ENCODE measurements at regions not wholly inside any gene's neighbourhood (a gene's known extent, or its start where the extent isn't known, plus 50 kb on each side); places are given as distances from the start of the nearest gene placed in this dataset.

DNA sequence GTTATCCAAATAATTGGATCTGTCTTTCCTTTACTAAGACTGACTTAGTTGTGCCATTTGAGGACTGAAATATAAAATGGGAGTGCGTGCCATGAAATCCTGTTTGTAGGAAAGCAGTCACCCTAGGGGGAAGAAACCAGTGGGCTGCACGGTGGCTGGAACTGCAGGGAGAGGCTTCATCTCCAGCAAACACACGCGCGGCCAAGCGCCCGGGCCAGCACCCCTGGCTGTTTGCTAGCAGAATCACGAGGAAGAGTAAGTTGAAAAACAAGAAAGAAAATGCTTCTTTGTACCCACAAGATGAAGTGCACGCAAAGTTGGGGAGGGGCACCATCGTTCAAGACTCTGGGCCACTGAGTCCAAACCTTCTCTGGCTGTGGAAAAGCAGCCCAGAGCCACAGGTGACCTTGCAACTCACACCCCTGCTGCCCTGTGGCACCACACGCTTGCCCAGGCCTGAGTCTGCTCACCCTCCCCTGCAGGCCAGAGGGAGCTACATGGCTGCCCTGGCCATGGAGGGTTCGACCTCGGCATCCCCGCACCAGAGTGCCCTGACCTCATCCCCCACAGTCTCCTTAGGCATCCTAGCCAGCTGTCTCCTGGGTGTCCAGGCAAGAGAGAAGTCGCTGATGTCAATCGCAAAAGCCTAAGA is 55.2 kb downstream of the IRX2 start:
- no peaks in the 10 kb centered on the region for H3K4me1 ChIP-seq
- H3K9ac ChIP-seq, result no peak overlapping the region
- no peaks in the 10 kb centered on the region for H4K20me1 ChIP-seq
- peaks cover 46% of the 10 kb centered on the region for H3K9me3 ChIP-seq
- no peak overlapping the region for H3K27ac ChIP-seq
- TF ChIP-seq Cebpa-rat (IDR thresholded peaks at IDR 0.05), result no peak
- no peaks in the 10 kb centered on the region for H3K27me3 ChIP-seq
- no peak overlapping the region for H3K4me3 ChIP-seq
- no peaks in the 10 kb centered on the region for H3K36me3 ChIP-seq
- no peak overlapping the region for H3K4me2 ChIP-seq

DNA sequence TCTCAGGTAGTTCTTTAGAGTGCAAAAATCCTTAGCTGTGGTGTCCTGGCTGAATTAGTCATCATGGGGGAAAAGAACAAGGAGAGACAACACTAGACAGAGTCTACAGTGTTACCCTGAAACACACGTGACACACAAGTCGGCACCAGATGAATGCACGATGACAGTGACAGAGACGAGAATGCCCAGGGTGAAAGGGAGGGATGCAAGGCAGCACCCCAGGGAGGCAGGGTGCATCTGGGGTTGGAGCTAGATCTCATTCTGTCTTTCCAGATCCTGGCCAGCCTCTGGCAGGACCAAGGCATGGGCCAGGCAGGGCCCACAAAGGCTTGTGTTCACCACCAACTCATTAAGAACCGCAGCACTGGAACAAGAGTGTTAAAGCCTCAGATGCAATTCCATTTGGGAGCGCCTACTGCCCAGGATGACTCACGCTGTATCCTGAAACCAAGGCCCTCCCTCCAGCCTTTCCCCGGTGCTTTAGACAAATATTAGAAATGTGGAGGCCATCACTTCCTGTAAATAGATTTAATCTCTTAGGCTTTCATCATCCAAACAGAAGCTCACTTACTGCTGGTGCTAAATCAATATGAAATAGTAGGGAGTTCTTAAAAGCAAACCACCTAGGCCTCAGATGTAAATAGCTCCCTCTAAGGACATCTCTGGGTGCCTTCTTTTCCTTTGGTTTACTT is 56.1 kb downstream of the IRX2 start:
- no peak for TF ChIP-seq Cebpa-rat (IDR thresholded peaks at IDR 0.05)
- no peaks in the 10 kb centered on the region for H3K27me3 ChIP-seq
- peaks cover 55% of the 10 kb centered on the region for H3K9me3 ChIP-seq
- no peaks in the 10 kb centered on the region for H4K20me1 ChIP-seq
- no peaks in the 10 kb centered on the region for H3K4me1 ChIP-seq
- H3K4me2 ChIP-seq, result no peak overlapping the region
- H3K9ac ChIP-seq, result no peak overlapping the region
- H3K4me3 ChIP-seq, result no peak overlapping the region
- no peaks in the 10 kb centered on the region for H3K36me3 ChIP-seq
- H3K27ac ChIP-seq, result no peak overlapping the region

DNA sequence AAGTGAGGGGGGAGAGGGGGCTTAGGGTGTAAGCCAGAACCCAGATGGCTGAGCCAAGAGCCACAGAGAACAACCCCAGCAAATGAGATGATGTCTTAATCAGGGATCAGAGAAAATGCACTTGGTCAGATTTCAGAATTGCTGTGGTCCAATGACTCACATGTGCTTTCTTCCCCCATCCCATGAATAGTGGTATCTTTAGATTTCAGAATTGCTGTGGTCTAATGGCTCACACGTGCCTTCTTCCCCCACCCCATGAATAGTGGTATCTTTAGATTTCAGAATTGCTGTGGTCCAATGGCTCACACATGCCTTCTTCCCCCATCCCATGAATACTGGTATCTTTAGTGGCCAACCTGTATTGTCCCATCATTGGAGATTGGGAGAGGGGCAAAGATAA is 59.9 kb downstream of the IRX2 start:
- Histone ChIP-seq H3K27me3 (no peaks in the 10 kb centered on the region), H3K36me3 (no peaks in the 10 kb centered on the region), H3K4me1 (peaks cover 27% of the 10 kb centered on the region), H3K4me3 (no peak overlapping the region), H3K4me2 (no peak overlapping the region), H3K9ac (no peak overlapping the region), H3K27ac (no peak overlapping the region), H3K9me3 (peaks cover 59% of the 10 kb centered on the region), H4K20me1 (no peaks in the 10 kb centered on the region)
- TF ChIP-seq Cebpa-rat (IDR thresholded peaks at IDR 0.05), result no peak

DNA sequence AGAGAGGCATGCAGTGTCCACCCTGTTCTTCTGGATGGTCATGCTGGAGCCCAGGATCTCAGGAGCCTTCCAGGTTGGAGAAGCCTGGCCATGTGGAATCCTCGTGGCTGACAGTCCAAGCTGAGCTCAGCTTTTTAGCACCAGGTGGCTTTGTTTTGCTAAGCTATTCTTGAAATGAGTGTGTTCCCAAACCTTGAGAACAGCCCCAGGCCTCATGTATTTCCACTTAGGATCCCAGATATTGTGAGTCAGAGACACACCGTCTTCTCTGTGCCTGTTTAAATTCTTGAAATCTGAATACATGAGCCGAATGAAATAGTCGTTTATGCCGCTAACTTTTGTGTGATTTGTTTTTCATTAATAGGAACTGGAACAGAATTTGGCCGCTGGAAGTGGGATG is 61.2 kb downstream of the IRX2 start:
- TF ChIP-seq Cebpa-rat (IDR thresholded peaks at IDR 0.05), result no peak
- Histone ChIP-seq H3K4me3 (no peak overlapping the region), H3K4me2 (no peak overlapping the region), H4K20me1 (no peaks in the 10 kb centered on the region), H3K9ac (no peak overlapping the region), H3K4me1 (peaks cover 31% of the 10 kb centered on the region), H3K36me3 (no peaks in the 10 kb centered on the region), H3K27me3 (no peaks in the 10 kb centered on the region), H3K9me3 (peaks cover 53% of the 10 kb centered on the region), H3K27ac (no peak overlapping the region)

DNA sequence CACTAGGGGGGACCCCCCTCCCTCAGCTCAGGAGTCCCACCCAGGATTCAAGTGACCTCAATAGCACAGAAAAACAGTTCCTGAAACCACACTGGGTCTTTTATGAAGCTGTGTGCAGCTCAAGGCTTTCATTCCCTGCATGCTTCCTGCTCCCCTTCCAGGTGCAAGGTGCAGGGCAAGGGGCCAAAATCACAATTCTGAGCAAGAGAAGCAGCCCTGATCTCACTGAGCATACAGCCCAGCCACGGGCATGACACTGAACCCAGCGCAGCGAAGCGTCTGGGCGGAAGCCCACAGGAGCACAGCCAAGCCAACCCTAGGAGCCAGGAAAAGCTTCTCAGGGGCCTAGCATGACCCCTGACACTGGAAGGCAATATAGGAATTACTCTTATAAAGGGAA is 62.9 kb downstream of the IRX2 start:
- Histone ChIP-seq H3K4me3 (no peak overlapping the region), H4K20me1 (no peaks in the 10 kb centered on the region), H3K4me2 (peak overlapping the region; percentile 78), H3K36me3 (no peaks in the 10 kb centered on the region), H3K9me3 (peaks cover 36% of the 10 kb centered on the region), H3K27me3 (no peaks in the 10 kb centered on the region), H3K4me1 (peaks cover 31% of the 10 kb centered on the region), H3K9ac (no peak overlapping the region), H3K27ac (peak overlapping the region; percentile 39; the same call in 1 of the 2 replicates)
- no peak for TF ChIP-seq Cebpa-rat (IDR thresholded peaks at IDR 0.05)

DNA sequence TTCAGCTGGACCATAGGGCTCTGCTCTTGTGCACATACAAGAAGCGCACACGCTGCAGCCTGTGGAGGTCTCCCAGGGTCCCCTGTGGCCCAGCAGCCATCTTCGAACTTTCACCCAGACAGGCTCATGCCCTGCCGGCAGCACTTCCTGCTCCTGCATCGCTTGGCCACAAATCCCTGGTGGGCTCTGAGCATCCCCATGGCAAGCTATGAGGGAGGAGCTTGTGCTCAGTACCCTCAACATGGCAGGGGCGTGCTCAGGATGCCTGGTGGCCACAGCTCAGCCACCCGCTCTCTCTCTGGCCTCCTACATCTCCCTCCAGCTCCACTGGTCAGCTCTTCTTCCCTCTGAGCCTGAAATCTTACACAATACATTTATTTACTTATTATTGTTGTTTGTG is 63.7 kb downstream of the IRX2 start:
- no peak for TF ChIP-seq Cebpa-rat (IDR thresholded peaks at IDR 0.05)
- peak overlapping the region; percentile 39 for H3K27ac ChIP-seq
- H3K9ac ChIP-seq, result no peak overlapping the region
- H3K36me3 ChIP-seq, result no peaks in the 10 kb centered on the region
- H4K20me1 ChIP-seq, result no peaks in the 10 kb centered on the region
- peak overlapping the region; percentile 78 for H3K4me2 ChIP-seq
- peaks cover 31% of the 10 kb centered on the region for H3K4me1 ChIP-seq
- no peak overlapping the region; the same call in 1 of the 2 replicates for H3K4me3 ChIP-seq
- no peaks in the 10 kb centered on the region for H3K27me3 ChIP-seq
- peaks cover 28% of the 10 kb centered on the region for H3K9me3 ChIP-seq

DNA sequence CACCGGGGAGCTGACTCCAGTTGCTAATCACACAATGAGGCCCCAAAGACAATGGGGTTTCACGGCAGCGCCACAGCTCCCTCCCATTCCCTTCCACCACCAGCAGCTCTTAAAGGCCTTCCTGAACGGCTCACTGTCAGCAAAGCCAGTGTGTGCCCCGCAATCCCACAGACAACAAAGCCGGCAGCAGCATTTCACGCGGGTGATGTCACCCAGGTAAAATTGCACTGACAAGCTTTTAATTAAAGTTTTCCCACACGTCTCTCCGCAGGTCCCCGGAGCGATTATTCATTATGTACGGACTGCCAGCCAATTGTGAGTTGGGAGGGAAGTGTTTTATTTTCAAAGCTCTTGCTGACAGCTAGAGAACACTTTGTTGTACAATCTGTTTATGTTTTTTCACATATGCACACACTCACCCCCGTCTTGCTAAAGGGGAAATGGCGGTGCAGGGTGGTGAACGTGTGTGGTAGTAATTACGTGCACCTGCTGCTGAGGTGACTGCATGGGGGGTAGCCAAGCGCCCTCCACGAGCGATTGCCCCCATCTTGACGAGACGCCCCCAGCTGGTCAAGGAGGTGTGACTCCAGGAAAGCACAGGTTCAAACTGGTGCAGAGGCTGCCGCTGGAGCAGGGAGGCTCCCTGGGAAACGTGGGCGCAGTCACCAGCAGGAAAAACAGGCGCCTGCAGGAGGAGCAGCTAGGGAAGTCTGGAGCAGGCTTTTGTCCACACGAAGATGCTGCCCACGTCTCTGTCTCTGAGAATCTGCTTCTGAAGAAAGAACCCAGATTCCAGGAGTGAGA is 65.0 kb downstream of the IRX2 start:
- Histone ChIP-seq H3K27me3 (no peaks in the 10 kb centered on the region), H3K4me3 (no peak overlapping the region), H3K36me3 (no peaks in the 10 kb centered on the region), H4K20me1 (no peaks in the 10 kb centered on the region), H3K4me1 (peaks cover 34% of the 10 kb centered on the region), H3K4me2 (peak overlapping the region; percentile 78), H3K9me3 (peaks cover 15% of the 10 kb centered on the region), H3K9ac (no peak overlapping the region), H3K27ac (no peak overlapping the region)
- TF ChIP-seq Cebpa-rat (IDR thresholded peaks at IDR 0.05), result no peak

DNA sequence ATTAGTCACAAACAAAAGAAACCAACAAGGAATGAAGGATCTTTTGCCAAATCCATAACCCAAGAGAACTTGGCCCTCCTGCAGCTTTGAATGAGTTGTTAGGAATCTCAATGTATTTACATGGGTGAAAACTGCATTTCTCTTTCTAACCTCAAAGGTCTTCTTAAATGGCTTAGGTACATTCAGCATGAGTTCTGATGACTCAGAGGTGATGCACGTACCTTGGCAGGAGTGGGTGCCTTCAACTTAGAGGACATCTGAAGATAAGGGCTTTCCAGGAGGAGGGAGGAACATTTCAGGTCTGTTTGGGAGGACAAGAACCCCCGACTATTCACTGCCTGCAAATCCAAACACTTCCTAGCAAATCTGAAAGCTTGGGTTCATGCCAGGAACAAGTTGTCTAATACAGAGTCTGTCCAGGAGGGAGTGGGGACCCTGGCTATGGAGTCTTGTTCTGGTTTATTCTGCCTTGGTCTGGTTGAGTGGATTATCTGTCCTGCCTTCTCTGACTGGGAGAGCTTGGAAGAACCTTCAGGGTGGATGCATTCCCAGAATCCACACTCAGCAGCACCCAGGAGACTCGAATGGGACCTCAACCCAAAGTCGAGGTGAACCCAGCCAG is 65.7 kb downstream of the IRX2 start:
- TF ChIP-seq Cebpa-rat (IDR thresholded peaks at IDR 0.05), result no peak
- Histone ChIP-seq H3K27ac (no peak overlapping the region), H3K9me3 (peaks cover 8% of the 10 kb centered on the region), H3K9ac (no peak overlapping the region), H3K4me1 (peaks cover 42% of the 10 kb centered on the region), H3K27me3 (no peaks in the 10 kb centered on the region), H3K36me3 (no peaks in the 10 kb centered on the region), H3K4me3 (no peak overlapping the region), H3K4me2 (0 out of 2 replicates have a peak overlapping the region, but pooled peaks have one; percentile 78), H4K20me1 (no peaks in the 10 kb centered on the region)

DNA sequence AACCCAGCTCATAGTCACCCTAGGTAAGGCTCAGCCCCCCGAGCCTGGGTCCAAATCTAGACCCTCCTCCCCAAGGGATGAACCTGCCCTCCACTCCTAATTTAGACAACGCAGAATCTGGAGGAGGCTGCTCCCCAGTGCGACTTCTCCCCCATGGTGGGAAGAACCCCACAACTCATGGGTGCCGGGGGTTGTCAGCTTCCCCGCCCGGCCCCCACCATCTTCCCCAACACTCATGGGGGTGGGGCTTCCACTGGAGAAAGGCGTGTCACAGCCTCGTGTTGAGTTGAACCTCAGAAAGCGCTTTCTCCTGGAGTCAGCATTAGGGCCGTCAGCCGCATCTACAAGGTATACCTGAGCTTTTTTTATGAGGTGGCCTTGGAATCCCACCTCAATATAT is 66.9 kb downstream of the IRX2 start:
- TF ChIP-seq Cebpa-rat (IDR thresholded peaks at IDR 0.05), result no peak
- H3K4me2 ChIP-seq, result no peak overlapping the region
- H4K20me1 ChIP-seq, result no peaks in the 10 kb centered on the region
- no peaks in the 10 kb centered on the region for H3K36me3 ChIP-seq
- no peaks in the 10 kb centered on the region for H3K9me3 ChIP-seq
- H3K9ac ChIP-seq, result no peak overlapping the region
- H3K4me1 ChIP-seq, result peaks cover 47% of the 10 kb centered on the region
- H3K4me3 ChIP-seq, result no peak overlapping the region
- no peaks in the 10 kb centered on the region for H3K27me3 ChIP-seq
- no peak overlapping the region for H3K27ac ChIP-seq
